ENCODE measurements at regions not wholly inside any gene's neighbourhood (a gene's known extent, or its start where the extent isn't known, plus 50 kb on each side); places are given as distances from the start of the nearest gene placed in this dataset.

DNA sequence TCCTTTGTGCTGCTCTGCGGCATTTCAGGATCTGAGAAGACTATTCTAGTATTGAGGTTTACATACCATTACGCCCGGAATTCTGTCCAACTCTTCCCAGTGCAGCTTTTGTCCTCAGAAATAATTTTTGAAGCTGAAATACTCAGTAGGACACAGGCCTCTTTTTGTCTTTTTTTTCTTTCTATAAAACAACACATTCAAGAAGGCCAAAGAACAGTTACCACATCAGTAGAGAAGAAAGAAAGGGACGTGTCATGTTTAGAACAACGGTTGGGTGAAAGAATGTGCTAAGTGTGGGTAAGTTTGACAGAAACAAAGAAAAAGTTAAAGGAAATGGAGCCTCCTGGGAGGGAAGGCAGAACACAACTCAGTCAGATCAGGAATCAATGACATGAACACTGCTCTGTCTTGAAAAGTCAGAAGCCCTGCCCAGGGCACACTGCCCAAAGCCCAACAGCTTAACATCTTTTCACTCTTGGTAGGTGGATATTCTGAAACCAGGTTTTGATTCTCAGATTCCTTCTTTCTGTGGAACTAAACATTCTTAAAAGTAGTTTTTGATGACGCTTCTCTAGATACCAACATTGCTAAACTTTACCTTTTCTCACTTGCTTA, 198.6 kb upstream of the CWC22 start:
- H3K27ac Mint-ChIP-seq, result no peak overlapping the region
- H3K27me3 Mint-ChIP-seq (ENCODE audit: insufficient read depth), result no peaks in the 10 kb centered on the region
- no peak for DNase-seq
- H3K9ac ChIP-seq (ENCODE audit: extremely low read depth, low read length, poor library complexity, severe bottlenecking), result no peak overlapping the region
- peak overlapping the region; percentile 90 for H3K27ac ChIP-seq (ENCODE audit: low read depth, low read length)
- H3K4me1 Mint-ChIP-seq, result peaks cover 15% of the 10 kb centered on the region
- H3K36me3 ChIP-seq (ENCODE audit: control insufficient read depth, insufficient read depth, low read length), result no peaks in the 10 kb centered on the region
- WGBS, 2 experiments (ENCODE audit: insufficient coverage in 1 of 2, insufficient read length in 1 of 2), result 76 to 87% methylated on average over 2 to 6 of the region's 6 CpGs
- no peaks in the 10 kb centered on the region for H3K36me3 Mint-ChIP-seq (ENCODE audit: low read depth)
- H3K4me3 Mint-ChIP-seq, result no peak overlapping the region
- TF ChIP-seq, protein P1, sequence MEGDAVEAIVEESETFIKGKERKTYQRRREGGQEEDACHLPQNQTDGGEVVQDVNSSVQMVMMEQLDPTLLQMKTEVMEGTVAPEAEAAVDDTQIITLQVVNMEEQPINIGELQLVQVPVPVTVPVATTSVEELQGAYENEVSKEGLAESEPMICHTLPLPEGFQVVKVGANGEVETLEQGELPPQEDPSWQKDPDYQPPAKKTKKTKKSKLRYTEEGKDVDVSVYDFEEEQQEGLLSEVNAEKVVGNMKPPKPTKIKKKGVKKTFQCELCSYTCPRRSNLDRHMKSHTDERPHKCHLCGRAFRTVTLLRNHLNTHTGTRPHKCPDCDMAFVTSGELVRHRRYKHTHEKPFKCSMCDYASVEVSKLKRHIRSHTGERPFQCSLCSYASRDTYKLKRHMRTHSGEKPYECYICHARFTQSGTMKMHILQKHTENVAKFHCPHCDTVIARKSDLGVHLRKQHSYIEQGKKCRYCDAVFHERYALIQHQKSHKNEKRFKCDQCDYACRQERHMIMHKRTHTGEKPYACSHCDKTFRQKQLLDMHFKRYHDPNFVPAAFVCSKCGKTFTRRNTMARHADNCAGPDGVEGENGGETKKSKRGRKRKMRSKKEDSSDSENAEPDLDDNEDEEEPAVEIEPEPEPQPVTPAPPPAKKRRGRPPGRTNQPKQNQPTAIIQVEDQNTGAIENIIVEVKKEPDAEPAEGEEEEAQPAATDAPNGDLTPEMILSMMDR (conservative IDR thresholded peaks at IDR 0.05), result no peak
- H3K9me3 ChIP-seq (ENCODE audit: control insufficient read depth, low read length), result no peaks in the 10 kb centered on the region
- no peaks in the 10 kb centered on the region for H3K4me1 ChIP-seq (ENCODE audit: control insufficient read depth, insufficient read depth, low read length)
- H3K9me3 Mint-ChIP-seq, result no peaks in the 10 kb centered on the region
- H3K4me3 ChIP-seq (ENCODE audit: low read length), result no peak overlapping the region
- H3K27me3 ChIP-seq (ENCODE audit: control insufficient read depth, insufficient read depth, low read length, poor library complexity, severe bottlenecking), result no peaks in the 10 kb centered on the region

DNA sequence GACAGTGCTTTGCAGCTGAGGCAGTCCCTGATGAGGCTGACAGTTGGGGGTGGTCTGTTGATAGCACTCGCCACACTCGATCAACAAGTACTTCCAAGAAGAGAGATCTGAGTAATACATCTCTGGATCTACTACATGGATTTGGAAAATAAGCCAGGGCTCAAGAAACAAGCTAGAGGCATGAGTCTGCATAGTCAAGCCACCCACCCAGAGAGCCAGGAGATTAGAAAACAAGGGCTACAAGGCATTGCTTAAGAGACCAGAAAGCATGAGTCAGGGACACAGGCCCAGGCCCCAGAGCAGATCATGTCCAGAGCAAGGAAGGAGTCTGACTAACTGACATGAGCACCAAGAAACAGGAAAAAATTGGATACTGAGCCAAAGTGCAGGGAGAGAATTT, 196.9 kb upstream of the CWC22 start:
- no peak overlapping the region for H3K4me3 ChIP-seq (ENCODE audit: low read length)
- peaks cover 15% of the 10 kb centered on the region for H3K4me1 Mint-ChIP-seq
- no peaks in the 10 kb centered on the region for H3K36me3 Mint-ChIP-seq (ENCODE audit: low read depth)
- H3K9ac ChIP-seq (ENCODE audit: extremely low read depth, low read length, poor library complexity, severe bottlenecking), result no peak overlapping the region
- H3K36me3 ChIP-seq (ENCODE audit: control insufficient read depth, insufficient read depth, low read length), result no peaks in the 10 kb centered on the region
- H3K27me3 Mint-ChIP-seq (ENCODE audit: insufficient read depth), result no peaks in the 10 kb centered on the region
- TF ChIP-seq, protein P1 (conservative IDR thresholded peaks at IDR 0.05), result no peak
- H3K27me3 ChIP-seq (ENCODE audit: control insufficient read depth, insufficient read depth, low read length, poor library complexity, severe bottlenecking), result no peaks in the 10 kb centered on the region
- H3K9me3 ChIP-seq (ENCODE audit: control insufficient read depth, low read length), result no peaks in the 10 kb centered on the region
- 98% methylated on average over 2 of the region's 2 CpGs; no CpG with 5 or more reads in 1 of the 2 experiments for WGBS, 2 experiments (ENCODE audit: insufficient coverage in 1 of 2, insufficient read length in 1 of 2)
- H3K9me3 Mint-ChIP-seq, result no peaks in the 10 kb centered on the region
- no peak for DNase-seq
- no peak overlapping the region for H3K4me3 Mint-ChIP-seq
- H3K27ac ChIP-seq (ENCODE audit: low read depth, low read length), result no peak overlapping the region
- no peak overlapping the region for H3K27ac Mint-ChIP-seq
- H3K4me1 ChIP-seq (ENCODE audit: control insufficient read depth, insufficient read depth, low read length), result no peaks in the 10 kb centered on the region

- H3K4me3 ChIP-seq (ENCODE audit: low read length), result no peak overlapping the region
- no peak overlapping the region for H3K27ac ChIP-seq (ENCODE audit: low read depth, low read length)
- no peaks in the 10 kb centered on the region for H3K9me3 Mint-ChIP-seq
- no peaks in the 10 kb centered on the region for H3K27me3 ChIP-seq (ENCODE audit: control insufficient read depth, insufficient read depth, low read length, poor library complexity, severe bottlenecking)
- H3K36me3 Mint-ChIP-seq (ENCODE audit: low read depth), result no peaks in the 10 kb centered on the region
- TF ChIP-seq, protein P1 (conservative IDR thresholded peaks at IDR 0.05), result no peak
- no peaks in the 10 kb centered on the region for H3K36me3 ChIP-seq (ENCODE audit: control insufficient read depth, insufficient read depth, low read length)
- H3K27me3 Mint-ChIP-seq (ENCODE audit: insufficient read depth), result no peaks in the 10 kb centered on the region
- no peaks in the 10 kb centered on the region for H3K4me1 ChIP-seq (ENCODE audit: control insufficient read depth, insufficient read depth, low read length)
- no peak overlapping the region for H3K4me3 Mint-ChIP-seq
- DNase-seq, result no peak
- H3K9ac ChIP-seq (ENCODE audit: extremely low read depth, low read length, poor library complexity, severe bottlenecking), result no peak overlapping the region
- 85 to 94% methylated on average over 3 to 7 of the region's 7 CpGs for WGBS, 2 experiments (ENCODE audit: insufficient coverage in 1 of 2, insufficient read length in 1 of 2)
- no peaks in the 10 kb centered on the region for H3K9me3 ChIP-seq (ENCODE audit: control insufficient read depth, low read length)
- no peak overlapping the region for H3K27ac Mint-ChIP-seq
- H3K4me1 Mint-ChIP-seq, result peaks cover 15% of the 10 kb centered on the region
These were observed 195.4 kb upstream of the CWC22 start for GRCh38 chr2:180202467-180202951.
